ENCODE measurements at regions not wholly inside any gene's neighbourhood (a gene's known extent, or its start where the extent isn't known, plus 50 kb on each side); places are given as distances from the start of the nearest gene placed in this dataset.

DNA sequence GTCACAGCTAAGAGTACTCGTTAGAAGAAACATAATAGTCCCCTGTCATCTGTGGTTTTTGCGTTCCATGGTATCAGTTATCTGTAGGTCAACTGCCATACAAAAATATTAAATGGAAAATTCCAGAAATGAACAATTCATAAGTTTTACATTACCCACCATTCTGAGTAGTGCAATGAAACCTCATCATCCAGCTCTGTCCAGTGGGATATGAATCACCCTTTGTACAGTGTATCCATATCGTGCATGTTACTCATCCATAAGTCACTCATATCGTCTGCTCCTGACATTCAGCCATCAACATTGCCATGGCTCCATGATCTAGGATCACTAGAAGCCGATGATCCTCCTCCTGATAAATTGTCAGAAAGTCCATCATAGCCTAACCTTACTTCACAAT lies 174.9 kb upstream of the C11orf87 start:
- no peaks in the 10 kb centered on the region for H3K27me3 ChIP-seq (ENCODE audit: insufficient read depth, low read length)
- H2AFZ ChIP-seq (ENCODE audit: low read depth, low read length, poor library complexity, severe bottlenecking): no peak overlapping the region
- H4K20me1 ChIP-seq (ENCODE audit: insufficient read depth): no peaks in the 10 kb centered on the region
- no peak overlapping the region for H3K27ac ChIP-seq (ENCODE audit: low read depth, low read length)
- H3K9me2 ChIP-seq (ENCODE audit: insufficient read depth): no peaks in the 10 kb centered on the region; the same call in 1 of the 2 replicates
- no peaks in the 10 kb centered on the region for H3K79me2 ChIP-seq (ENCODE audit: insufficient read depth, low read length)
- DNase-seq (ENCODE audit: low read depth, low spot score) (no peak), ATAC-seq (no peak)
- H3K4me3 ChIP-seq (replicated peaks in 1 of 2; ENCODE audit: low read depth in 1 of 2, low read length in 2 of 2): no peak overlapping the region
- BruUV-seq (replicated peaks): no TSS peak
- H3K9ac ChIP-seq (ENCODE audit: low read length): no peak overlapping the region
- TF ChIP-seq POLR2A (IDR thresholded peaks at IDR 0.05; ENCODE audit: borderline replicate concordance, extremely low read depth, insufficient read depth, insufficient read length): no peak
- TF ChIP-seq CBX3 (IDR thresholded peaks at IDR 0.05; ENCODE audit: low read depth): no peak
- no peak for TF ChIP-seq MAX (IDR thresholded peaks at IDR 0.05)
- no peak for TF ChIP-seq EZH2 (IDR thresholded peaks at IDR 0.05)
- TF ChIP-seq, protein P1, sequence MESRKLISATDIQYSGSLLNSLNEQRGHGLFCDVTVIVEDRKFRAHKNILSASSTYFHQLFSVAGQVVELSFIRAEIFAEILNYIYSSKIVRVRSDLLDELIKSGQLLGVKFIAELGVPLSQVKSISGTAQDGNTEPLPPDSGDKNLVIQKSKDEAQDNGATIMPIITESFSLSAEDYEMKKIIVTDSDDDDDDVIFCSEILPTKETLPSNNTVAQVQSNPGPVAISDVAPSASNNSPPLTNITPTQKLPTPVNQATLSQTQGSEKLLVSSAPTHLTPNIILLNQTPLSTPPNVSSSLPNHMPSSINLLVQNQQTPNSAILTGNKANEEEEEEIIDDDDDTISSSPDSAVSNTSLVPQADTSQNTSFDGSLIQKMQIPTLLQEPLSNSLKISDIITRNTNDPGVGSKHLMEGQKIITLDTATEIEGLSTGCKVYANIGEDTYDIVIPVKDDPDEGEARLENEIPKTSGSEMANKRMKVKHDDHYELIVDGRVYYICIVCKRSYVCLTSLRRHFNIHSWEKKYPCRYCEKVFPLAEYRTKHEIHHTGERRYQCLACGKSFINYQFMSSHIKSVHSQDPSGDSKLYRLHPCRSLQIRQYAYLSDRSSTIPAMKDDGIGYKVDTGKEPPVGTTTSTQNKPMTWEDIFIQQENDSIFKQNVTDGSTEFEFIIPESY (IDR thresholded peaks at IDR 0.05; ENCODE audit: extremely low read depth, insufficient replicate concordance, low read length): no peak
- TF ChIP-seq YY1 (IDR thresholded peaks at IDR 0.05; ENCODE audit: extremely low read depth, insufficient replicate concordance, low read depth, low read length): no peak
- TF ChIP-seq POLR2AphosphoS5 (IDR thresholded peaks at IDR 0.05; ENCODE audit: low read depth, low read length): no peak
- TF ChIP-seq FOSL1 (IDR thresholded peaks at IDR 0.05; ENCODE audit: low read depth): no peak
- TF ChIP-seq ELF1 (IDR thresholded peaks at IDR 0.05; ENCODE audit: borderline replicate concordance, low read depth): no peak
- no peak for TF ChIP-seq TCF7L2 (IDR thresholded peaks at IDR 0.05; ENCODE audit: borderline replicate concordance, extremely low read depth, insufficient read depth, insufficient read length)
- no peak for TF ChIP-seq JUND (IDR thresholded peaks at IDR 0.05)
- TF ChIP-seq CEBPB (IDR thresholded peaks at IDR 0.05; ENCODE audit: low read depth): no peak
- TF ChIP-seq ZFX (IDR thresholded peaks at IDR 0.05): no peak
- no peak for TF ChIP-seq SRF (IDR thresholded peaks at IDR 0.05; ENCODE audit: low read depth)
- ChIA-PET POLR2A (no interaction called here), RAD21 (ENCODE audit: low non-redundant PET in 1 of 2, low total read pairs in 2 of 2, uncharacterized antibody in 2 of 2, unreplicated experiment in 2 of 2) (no interaction called here), CTCF (no interaction called here)
- no peaks in the 10 kb centered on the region for H3K4me1 ChIP-seq (ENCODE audit: control insufficient read depth in 1 of 2, insufficient read depth in 2 of 2, low read length in 2 of 2)
- H3K36me3 ChIP-seq (ENCODE audit: control insufficient read depth in 1 of 2, insufficient read depth in 2 of 2, low read length in 2 of 2): no peaks in the 10 kb centered on the region
- no peaks in the 10 kb centered on the region for H3K9me3 ChIP-seq (ENCODE audit: control insufficient read depth in 1 of 2, insufficient read depth in 1 of 2, low read depth in 1 of 2, low read length in 2 of 2)
- intact Hi-C loops (cut with micrococcal nuclease): no loop called here
- H3K4me2 ChIP-seq (ENCODE audit: low read length): no peak overlapping the region
